ENCODE measurements at regions not wholly inside any gene's neighbourhood (a gene's known extent, or its start where the extent isn't known, plus 50 kb on each side); places are given as distances from the start of the nearest gene placed in this dataset.

GRCh38 chr7:55306331-55306730, 58.8 kb upstream of the LANCL2 start:
- TF ChIP-seq CREB5 (CRISPR knock-in tag; IDR thresholded peaks at IDR 0.05; ENCODE audit: low read depth) = no peak
- no peak for TF ChIP-seq ZC3H10 (CRISPR knock-in tag; IDR thresholded peaks at IDR 0.05)
- no peak for TF ChIP-seq ZFP3 (CRISPR knock-in tag; IDR thresholded peaks at IDR 0.05)
- no peak for TF ChIP-seq ARNTL (CRISPR knock-in tag; IDR thresholded peaks at IDR 0.05; ENCODE audit: borderline replicate concordance, low read depth)
- TF ChIP-seq PATZ1 (CRISPR knock-in tag; IDR thresholded peaks at IDR 0.05; ENCODE audit: borderline replicate concordance) = no peak
- no peak for TF ChIP-seq ESRRG (CRISPR knock-in tag; IDR thresholded peaks at IDR 0.05)
- no peak for TF ChIP-seq SNAI2 (CRISPR knock-in tag; IDR thresholded peaks at IDR 0.05)
- TF ChIP-seq ISL1 (CRISPR knock-in tag; IDR thresholded peaks at IDR 0.05) = no peak
- TF ChIP-seq TSHZ2 (CRISPR knock-in tag; IDR thresholded peaks at IDR 0.05) = no peak
- no peak for TF ChIP-seq ZNF70 (CRISPR knock-in tag; IDR thresholded peaks at IDR 0.05)
- TF ChIP-seq PPARA (CRISPR knock-in tag; IDR thresholded peaks at IDR 0.05; ENCODE audit: borderline replicate concordance) = no peak
- TF ChIP-seq CSRNP3 (CRISPR knock-in tag; IDR thresholded peaks at IDR 0.05) = no peak
- TF ChIP-seq GLIS3 (CRISPR knock-in tag; IDR thresholded peaks at IDR 0.05) = no peak
